NCI-H345 treated with DMSO at 0.1 percent for 48 hours (cell line): ENCODE measurements at regions not wholly inside any gene's neighbourhood (a gene's known extent, or its start where the extent isn't known, plus 50 kb on each side); places are given as distances from the start of the nearest gene placed in this dataset.
"Not testable (repeated sequence)": the region's sequence is repeated elsewhere in the genome, so short reads cannot be mapped to it uniquely, and the experiment has no call there.

ENCODE experiments used
- DNase-seq: peaks from one replicate; lab custom pipeline; 2025; ENCODE audit not compliant: unreplicated experiment; lab: John Stamatoyannopoulos, UW

- DNase-seq: no peak
Observed at GRCh38 chr10:33071857-33072256, 113.8 kb upstream of the ITGB1 start.

GRCh38 chr10:33070101-33070500, 112.1 kb upstream of the ITGB1 start:
- DNase-seq: no peak

- no peak for DNase-seq
Observed at GRCh38 chr10:33067917-33068316, 109.9 kb upstream of the ITGB1 start.

GRCh38 chr10:33067481-33067880, 109.5 kb upstream of the ITGB1 start:
- DNase-seq: no peak

GRCh38 chr10:33066558-33067236, 108.7 kb upstream of the ITGB1 start:
- no peak for DNase-seq

- no peak for DNase-seq
Observed at GRCh38 chr10:33065111-33065510, 107.1 kb upstream of the ITGB1 start.

- no peak for DNase-seq
Observed at GRCh38 chr10:33064706-33065105, 106.7 kb upstream of the ITGB1 start.

GRCh38 chr10:33057620-33058019, 99.6 kb upstream of the ITGB1 start:
- no peak for DNase-seq

- no peak for DNase-seq
Observed at GRCh38 chr10:33056828-33057596, 99.0 kb upstream of the ITGB1 start.

- no peak for DNase-seq
Observed at GRCh38 chr10:33055625-33056024, 97.6 kb upstream of the ITGB1 start.

- DNase-seq: no peak
Observed at GRCh38 chr10:33052915-33053810, 95.1 kb upstream of the ITGB1 start.

GRCh38 chr10:33052263-33052875, 94.3 kb upstream of the ITGB1 start:
- no peak for DNase-seq

GRCh38 chr10:33049963-33050920, 92.2 kb upstream of the ITGB1 start:
- DNase-seq: not testable (repeated sequence)

- DNase-seq: no peak
Observed at GRCh38 chr10:33048223-33048622, 90.2 kb upstream of the ITGB1 start.

- no peak for DNase-seq
Observed at GRCh38 chr10:33047655-33048054, 89.6 kb upstream of the ITGB1 start.

GRCh38 chr10:33046792-33047191, 88.8 kb upstream of the ITGB1 start:
- no peak for DNase-seq

GRCh38 chr10:33045421-33045820, 87.4 kb upstream of the ITGB1 start:
- DNase-seq: no peak

- no peak for DNase-seq
Observed at GRCh38 chr10:33042565-33042964, 84.5 kb upstream of the ITGB1 start.

GRCh38 chr10:33041783-33042437, 83.9 kb upstream of the ITGB1 start:
- peak; percentile 13 for DNase-seq

GRCh38 chr10:33040436-33040835, 82.4 kb upstream of the ITGB1 start:
- no peak for DNase-seq
